Activated CD4-positive, alpha-beta T cell treated with anti-CD3 and anti-CD28 coated beads, Interleukin-2, amount 10 ng/mL, durations not matched to agents 7 days and 5 days (primary cell): ENCODE measurements at regions not wholly inside any gene's neighbourhood (a gene's known extent, or its start where the extent isn't known, plus 50 kb on each side); places are given as distances from the start of the nearest gene placed in this dataset.

Source experiments
- CTCF ChIA-PET: fragments of 350-600 bp; sonication (Branson Sonifier 250); formaldehyde crosslinking; loops from one replicate; lab custom pipeline; 2021; ENCODE audit warnings: antibody characterized with exemption; lab: Charles Lee
- POLR2A ChIA-PET: fragments of 350-600 bp; sonication (Branson Sonifier 250); formaldehyde crosslinking; loops from one replicate; lab custom pipeline; 2021; ENCODE audit warnings: antibody characterized with exemption; lab: Charles Lee
- DNase-seq: peaks from one replicate; pipeline ENCODE4 v3.0.0-alpha.2; 2020
- H3K27ac Mint-ChIP-seq: one replicate; pipeline ENCODE4 v1.8.0; 2021; ENCODE audit warnings: mild to moderate bottlenecking, moderate library complexity, mixed read lengths
- H3K27me3 Mint-ChIP-seq: one replicate; pipeline ENCODE4 v1.8.0; 2021; ENCODE audit warnings: mixed read lengths
- H3K36me3 Mint-ChIP-seq: one replicate; pipeline ENCODE4 v1.8.0; 2021; ENCODE audit warnings: low read depth, mixed read lengths
- H3K4me1 Mint-ChIP-seq: one replicate; pipeline ENCODE4 v1.8.0; 2021; ENCODE audit warnings: mixed read lengths
- H3K4me3 Mint-ChIP-seq: one replicate; pipeline ENCODE4 v1.8.0; 2021; ENCODE audit warnings: mild to moderate bottlenecking, moderate library complexity, mixed read lengths
- H3K9me3 Mint-ChIP-seq: one replicate; pipeline ENCODE4 v1.8.0; 2021; ENCODE audit warnings: mixed read lengths

GRCh38 chr10:117468665-117469064, 73.9 kb upstream of the EMX2 start:
- no peaks in the 10 kb centered on the region for H3K9me3 Mint-ChIP-seq
- H3K36me3 Mint-ChIP-seq, result no peaks in the 10 kb centered on the region
- H3K4me1 Mint-ChIP-seq, result no peaks in the 10 kb centered on the region
- no peak overlapping the region for H3K4me3 Mint-ChIP-seq
- H3K27ac Mint-ChIP-seq, result no peak overlapping the region
- no peak for DNase-seq
- H3K27me3 Mint-ChIP-seq, result no peaks in the 10 kb centered on the region
- ChIA-PET CTCF (no interaction called here), POLR2A (no interaction called here)

GRCh38 chr10:117464176-117464575, 78.4 kb upstream of the EMX2 start:
- ChIA-PET CTCF (no interaction called here), POLR2A (no interaction called here)
- no peak for DNase-seq
- no peaks in the 10 kb centered on the region for H3K4me1 Mint-ChIP-seq
- peaks cover under 1% of the 10 kb centered on the region for H3K27me3 Mint-ChIP-seq
- no peak overlapping the region for H3K27ac Mint-ChIP-seq
- H3K4me3 Mint-ChIP-seq, result no peak overlapping the region
- no peaks in the 10 kb centered on the region for H3K36me3 Mint-ChIP-seq
- peaks cover 2% of the 10 kb centered on the region for H3K9me3 Mint-ChIP-seq

GRCh38 chr10:117463545-117463920, 79.0 kb upstream of the EMX2 start:
- no peak for DNase-seq
- Mint-ChIP-seq H3K4me3 (no peak overlapping the region), H3K9me3 (peaks cover 2% of the 10 kb centered on the region), H3K36me3 (no peaks in the 10 kb centered on the region), H3K27me3 (peaks cover 2% of the 10 kb centered on the region), H3K27ac (no peak overlapping the region), H3K4me1 (no peaks in the 10 kb centered on the region)
- CTCF ChIA-PET, result no interaction called here
- POLR2A ChIA-PET, result no interaction called here

DNA sequence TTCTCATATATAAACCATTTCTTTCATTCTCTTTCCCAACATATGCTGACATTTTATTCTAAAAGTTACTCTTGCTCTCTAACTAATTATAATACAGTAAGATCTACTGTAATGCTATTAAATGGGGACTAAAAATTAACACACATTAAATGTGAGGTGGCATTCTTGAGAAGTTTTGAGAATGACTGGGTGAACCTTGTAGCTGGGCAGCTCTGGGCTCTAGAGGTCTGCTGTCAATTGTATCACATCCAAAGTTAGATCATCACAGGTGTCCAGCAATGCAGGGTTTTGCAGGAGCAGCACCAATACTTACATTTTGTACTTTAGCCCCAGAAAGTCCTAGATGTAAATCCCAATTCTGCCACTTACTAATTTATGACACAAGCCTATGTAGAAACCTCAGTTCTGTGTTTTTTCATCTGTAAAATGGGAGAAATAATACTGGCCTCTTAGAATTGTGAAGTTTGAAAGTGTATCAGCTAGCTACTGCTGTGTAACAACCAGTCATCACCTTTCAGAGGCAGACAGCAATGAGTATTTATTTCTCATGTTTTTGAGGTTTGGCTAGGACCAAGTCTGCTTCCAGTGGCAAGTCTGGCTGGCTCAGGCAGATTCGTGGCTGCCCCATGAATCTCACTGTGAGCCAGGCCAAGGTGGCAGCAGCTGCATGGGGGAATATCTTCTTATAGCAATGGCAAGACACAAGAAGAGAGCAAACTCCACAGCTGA, 79.6 kb upstream of the EMX2 start:
- no peaks in the 10 kb centered on the region for H3K4me1 Mint-ChIP-seq

DNA sequence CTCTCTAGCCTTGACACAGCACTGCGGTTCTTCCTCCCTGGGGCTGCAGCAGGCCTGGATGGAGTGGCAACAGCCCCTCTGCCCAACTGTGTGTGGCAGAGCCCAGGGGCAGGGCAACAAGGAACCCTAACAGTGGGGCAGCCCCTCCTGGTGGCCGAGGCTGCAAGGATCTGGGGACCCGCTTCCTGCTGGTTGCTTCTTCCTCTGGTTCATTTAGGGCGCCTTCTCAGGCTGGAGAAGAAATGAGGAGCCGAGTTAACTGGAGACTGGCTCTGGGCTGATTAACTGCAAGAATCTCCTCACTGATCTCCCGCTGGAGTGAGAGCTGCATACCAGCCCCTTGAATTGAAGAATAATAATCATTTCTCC, 80.1 kb upstream of the EMX2 start:
- peaks cover 2% of the 10 kb centered on the region for H3K9me3 Mint-ChIP-seq
- no peak for DNase-seq
- no peak overlapping the region for H3K4me3 Mint-ChIP-seq
- H3K36me3 Mint-ChIP-seq, result no peaks in the 10 kb centered on the region
- H3K4me1 Mint-ChIP-seq, result no peaks in the 10 kb centered on the region
- POLR2A ChIA-PET, result no interaction called here
- H3K27me3 Mint-ChIP-seq, result peaks cover 3% of the 10 kb centered on the region
- CTCF ChIA-PET, result no interaction called here
- no peak overlapping the region for H3K27ac Mint-ChIP-seq

More for the DNA sequence above, 79.6 kb upstream of the EMX2 start:
- no peak for DNase-seq
- ChIA-PET POLR2A (no interaction called here), CTCF (no interaction called here)
- Mint-ChIP-seq H3K27ac (no peak overlapping the region), H3K27me3 (peaks cover 2% of the 10 kb centered on the region), H3K9me3 (peaks cover 2% of the 10 kb centered on the region), H3K4me3 (no peak overlapping the region), H3K36me3 (no peaks in the 10 kb centered on the region)

GRCh38 chr10:117461766-117462423, 80.7 kb upstream of the EMX2 start:
- no peak overlapping the region for H3K27ac Mint-ChIP-seq
- no peaks in the 10 kb centered on the region for H3K4me1 Mint-ChIP-seq
- POLR2A ChIA-PET, result no interaction called here
- DNase-seq, result no peak
- H3K9me3 Mint-ChIP-seq, result peaks cover 2% of the 10 kb centered on the region
- CTCF ChIA-PET, result interaction anchor here (0.9 kb wide), 1 partner anchor 212 kb away, joined by 3 read pairs; no protein-coding TSS in a partner anchor
- no peaks in the 10 kb centered on the region for H3K36me3 Mint-ChIP-seq
- H3K27me3 Mint-ChIP-seq, result peaks cover 4% of the 10 kb centered on the region
- H3K4me3 Mint-ChIP-seq, result no peak overlapping the region

GRCh38 chr10:117460846-117461765, 81.4 kb upstream of the EMX2 start:
- H3K4me1 Mint-ChIP-seq, result no peaks in the 10 kb centered on the region

DNA sequence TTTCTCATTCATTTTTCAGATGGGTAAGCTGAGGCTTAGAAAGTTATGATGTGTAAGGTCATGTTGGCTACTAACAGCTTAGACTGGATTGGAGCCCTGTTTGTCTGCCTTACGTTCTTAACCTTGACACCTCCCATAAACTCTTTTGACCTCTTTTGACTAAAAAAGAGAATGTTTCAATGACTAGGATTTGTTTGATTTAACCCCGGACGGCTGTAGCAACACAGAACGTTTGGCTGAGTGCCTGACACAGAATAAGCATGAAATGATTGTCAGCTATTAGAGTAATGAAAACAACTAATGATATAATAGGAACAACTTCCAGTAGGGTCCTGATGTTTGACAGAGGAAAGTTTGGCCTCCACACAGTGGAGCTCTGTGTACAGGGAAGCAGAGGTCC, 83.3 kb upstream of the PDZD8 start:
- Mint-ChIP-seq H3K27me3 (peaks cover 9% of the 10 kb centered on the region), H3K27ac (no peak overlapping the region), H3K36me3 (no peaks in the 10 kb centered on the region), H3K4me3 (no peak overlapping the region), H3K4me1 (no peaks in the 10 kb centered on the region), H3K9me3 (peaks cover 2% of the 10 kb centered on the region)
- ChIA-PET POLR2A (no interaction called here), CTCF (no interaction called here)
- no peak for DNase-seq

More at GRCh38 chr10:117460846-117461765, 81.4 kb upstream of the EMX2 start:
- Mint-ChIP-seq H3K9me3 (peaks cover 2% of the 10 kb centered on the region), H3K27ac (no peak overlapping the region), H3K27me3 (peaks cover 9% of the 10 kb centered on the region), H3K4me3 (no peak overlapping the region), H3K36me3 (no peaks in the 10 kb centered on the region)
- DNase-seq, result no peak
- ChIA-PET CTCF (interaction anchor here (0.9 kb wide), 2 partner anchors 9 to 211 kb away, joined by 3 to 5 read pairs; no protein-coding TSS in a partner anchor), POLR2A (no interaction called here)

DNA sequence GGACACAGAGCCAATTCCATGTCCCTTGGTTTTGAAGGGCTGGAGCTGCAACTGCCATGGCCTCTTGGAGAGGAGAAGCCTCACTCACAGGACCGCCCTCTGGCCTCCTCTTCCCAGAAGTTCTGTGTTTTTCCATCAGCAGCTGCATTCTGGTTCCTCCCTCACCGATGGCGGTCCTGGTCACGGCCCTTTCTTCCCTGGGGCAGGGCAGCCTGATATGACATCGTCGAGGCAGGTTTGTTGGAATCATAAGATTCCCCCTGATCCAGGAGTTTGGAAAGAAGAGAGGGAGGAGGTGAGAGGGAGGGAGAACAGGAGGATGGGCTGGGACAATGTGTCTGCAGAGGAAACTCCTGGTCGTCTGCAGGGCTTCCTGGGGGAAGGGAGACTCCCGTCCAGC, 82.7 kb upstream of the PDZD8 start:
- ChIA-PET POLR2A (no interaction called here), CTCF (no interaction called here)
- peaks cover 9% of the 10 kb centered on the region for H3K27me3 Mint-ChIP-seq
- DNase-seq, result no peak
- H3K4me3 Mint-ChIP-seq, result no peak overlapping the region
- peaks cover 4% of the 10 kb centered on the region for H3K9me3 Mint-ChIP-seq
- no peaks in the 10 kb centered on the region for H3K4me1 Mint-ChIP-seq
- no peaks in the 10 kb centered on the region for H3K36me3 Mint-ChIP-seq
- H3K27ac Mint-ChIP-seq, result no peak overlapping the region

DNA sequence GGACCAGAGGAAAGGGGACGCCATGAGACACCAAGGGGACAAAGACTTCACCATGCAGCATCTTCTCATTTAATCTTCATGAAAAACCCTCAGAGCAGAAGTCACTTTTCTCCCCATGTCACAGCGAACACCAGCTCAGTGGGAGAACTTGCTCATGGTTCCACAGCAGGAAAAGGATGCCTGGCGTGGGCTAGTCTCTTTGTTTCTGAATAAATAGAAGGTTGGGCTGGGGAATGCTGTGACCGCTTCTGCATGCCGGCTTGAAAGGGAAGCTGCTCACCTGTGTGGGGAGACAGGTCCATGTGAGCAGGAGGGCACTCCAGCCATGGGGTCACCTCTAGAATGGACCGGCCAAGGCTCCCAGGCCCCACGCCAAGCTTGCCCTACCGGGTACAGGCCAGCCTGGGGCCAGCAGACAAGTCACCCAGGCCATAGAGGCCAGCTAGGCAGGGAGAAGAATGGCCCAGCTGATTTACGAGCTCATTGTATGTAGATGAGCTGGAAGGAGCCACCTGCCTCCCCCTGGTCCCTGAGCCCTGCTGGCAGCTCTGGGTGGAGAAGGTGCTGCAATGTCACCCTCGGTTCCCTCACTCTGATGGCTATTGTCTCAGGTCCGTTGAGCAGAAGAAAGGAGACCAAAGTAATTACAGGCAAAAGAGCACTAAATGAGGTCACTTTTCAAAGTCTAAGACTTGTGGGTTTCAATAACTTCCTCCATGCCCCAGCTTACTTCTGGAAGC, 82.0 kb upstream of the PDZD8 start:
- no peak for DNase-seq
- POLR2A ChIA-PET, result no interaction called here
- CTCF ChIA-PET, result no interaction called here
- Mint-ChIP-seq H3K27me3 (peaks cover 9% of the 10 kb centered on the region), H3K27ac (no peak overlapping the region), H3K36me3 (no peaks in the 10 kb centered on the region), H3K4me3 (no peak overlapping the region), H3K4me1 (no peaks in the 10 kb centered on the region), H3K9me3 (peaks cover 4% of the 10 kb centered on the region)

GRCh38 chr10:117455346-117455745, 80.1 kb upstream of the PDZD8 start:
- peaks cover 9% of the 10 kb centered on the region for H3K27me3 Mint-ChIP-seq
- DNase-seq, result no peak
- H3K27ac Mint-ChIP-seq, result no peak overlapping the region
- H3K36me3 Mint-ChIP-seq, result no peaks in the 10 kb centered on the region
- H3K4me3 Mint-ChIP-seq, result no peak overlapping the region
- ChIA-PET CTCF (interaction anchor here (0.9 kb wide), 1 partner anchor 12 kb away, joined by 3 read pairs; no protein-coding TSS in a partner anchor), POLR2A (no interaction called here)
- H3K9me3 Mint-ChIP-seq, result peaks cover 4% of the 10 kb centered on the region
- no peaks in the 10 kb centered on the region for H3K4me1 Mint-ChIP-seq

DNA sequence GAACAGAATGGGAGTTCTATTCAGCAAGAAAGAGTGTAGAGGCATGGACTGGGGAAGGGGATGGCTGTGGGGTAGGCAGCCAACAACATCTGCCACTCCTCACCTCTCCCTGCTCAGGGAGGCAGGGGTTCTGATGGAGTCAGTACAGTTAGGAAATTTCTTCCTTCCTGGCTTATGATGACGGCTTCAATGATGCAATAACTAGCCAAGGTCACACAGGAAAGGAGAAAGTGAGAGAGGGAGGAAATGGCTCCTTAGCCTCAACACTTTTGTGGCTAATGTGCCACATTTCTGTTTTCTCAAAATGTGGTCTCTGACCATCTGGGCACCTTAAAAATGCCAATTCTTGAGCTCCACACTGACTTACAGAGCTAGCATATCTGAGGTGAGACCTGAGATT, 79.3 kb upstream of the PDZD8 start:
- H3K9me3 Mint-ChIP-seq, result peaks cover 4% of the 10 kb centered on the region
- H3K4me1 Mint-ChIP-seq, result no peaks in the 10 kb centered on the region
- no peak overlapping the region for H3K4me3 Mint-ChIP-seq
- POLR2A ChIA-PET, result no interaction called here
- H3K27ac Mint-ChIP-seq, result no peak overlapping the region
- H3K36me3 Mint-ChIP-seq, result no peaks in the 10 kb centered on the region
- CTCF ChIA-PET, result interaction anchor here (0.9 kb wide), 1 partner anchor 12 kb away, joined by 3 read pairs; no protein-coding TSS in a partner anchor
- no peak for DNase-seq
- peaks cover 9% of the 10 kb centered on the region for H3K27me3 Mint-ChIP-seq
